WTC11 (cell line): ENCODE measurements at regions not wholly inside any gene's neighbourhood (a gene's known extent, or its start where the extent isn't known, plus 50 kb on each side); places are given as distances from the start of the nearest gene placed in this dataset.

ENCODE experiments used
- ATAC-seq: fragments of 200-7000 bp; cut with Tn5 transposase; 2 replicates; pipeline ENCODE4 v1.10.0; 2021; ENCODE audit warnings: mild to moderate bottlenecking, moderate library complexity
- CTCF ChIA-PET: fragments of 300-600 bp; sonication (Branson Sonifier 250); formaldehyde crosslinking; loops from one replicate; lab custom pipeline; 2021; ENCODE audit warnings: antibody characterized with exemption; lab: Charles Lee
- POLR2A ChIA-PET: fragments of 350-600 bp; sonication (Branson Sonifier 250); formaldehyde crosslinking; loops from one replicate; lab custom pipeline; 2021; ENCODE audit warnings: antibody characterized with exemption; lab: Charles Lee
- DNase-seq: peaks from one replicate; pipeline ENCODE4 v3.0.0; 2021; ENCODE audit warnings: low spot score
- H3K27ac Mint-ChIP-seq: 2 replicates; pipeline ENCODE4 v1.8.0; 2021; ENCODE audit warnings: mixed read lengths
- H3K27me3 Mint-ChIP-seq: 2 replicates; pipeline ENCODE4 v1.8.0; 2021; ENCODE audit warnings: low read depth, mild to moderate bottlenecking, moderate library complexity, mixed read lengths
- H3K36me3 Mint-ChIP-seq: 2 replicates; pipeline ENCODE4 v1.8.0; 2021; ENCODE audit warnings: mixed read lengths
- H3K4me1 Mint-ChIP-seq: 2 replicates; pipeline ENCODE4 v1.8.0; 2022; ENCODE audit warnings: mixed read lengths
- H3K4me3 Mint-ChIP-seq: 2 replicates; pipeline ENCODE4 v1.8.0; 2021; ENCODE audit warnings: mild to moderate bottlenecking, moderate library complexity, mixed read lengths
- H3K9me3 Mint-ChIP-seq: 2 replicates; pipeline ENCODE4 v1.8.0; 2021; ENCODE audit warnings: mixed read lengths
- CREM ChIP-seq: sonication (generic); formaldehyde crosslinking; IDR thresholded peaks from 2 replicates; pipeline ENCODE4 v1.8.1; 2022; ENCODE audit warnings: mild to moderate bottlenecking, missing genetic modification reagents, moderate library complexity
- ELF4 ChIP-seq: sonication (generic); formaldehyde crosslinking; IDR thresholded peaks from 2 replicates; pipeline ENCODE4 v1.8.1; 2022; ENCODE audit warnings: low read depth, mild to moderate bottlenecking, moderate library complexity, missing genetic modification reagents
- ESRRA ChIP-seq: sonication (generic); formaldehyde crosslinking; IDR thresholded peaks from 2 replicates; pipeline ENCODE4 v1.8.1; 2022; ENCODE audit warnings: mild to moderate bottlenecking, missing genetic modification reagents, borderline replicate concordance
- ETV6 ChIP-seq: sonication (generic); formaldehyde crosslinking; IDR thresholded peaks from 2 replicates; pipeline ENCODE4 v1.8.1; 2022; ENCODE audit warnings: mild to moderate bottlenecking, missing genetic modification reagents
- FOXP1 ChIP-seq: sonication (generic); formaldehyde crosslinking; IDR thresholded peaks from 2 replicates; pipeline ENCODE4 v1.8.0; 2022; ENCODE audit warnings: missing genetic modification reagents, mild to moderate bottlenecking, moderate library complexity, borderline replicate concordance
- FOXP4 ChIP-seq: sonication (generic); formaldehyde crosslinking; IDR thresholded peaks from 2 replicates; pipeline ENCODE4 v1.8.0; 2022; ENCODE audit warnings: mild to moderate bottlenecking, missing genetic modification reagents
- MAX ChIP-seq: sonication (generic); formaldehyde crosslinking; IDR thresholded peaks from 2 replicates; pipeline ENCODE4 v1.8.0; 2022; ENCODE audit warnings: mild to moderate bottlenecking, missing genetic modification reagents
- OVOL2 ChIP-seq: fragments of 250-450 bp; sonication (Bioruptor Pico); IDR thresholded peaks from 2 replicates; pipeline ENCODE4 v1.9.0; 2021; ENCODE audit warnings: mild to moderate bottlenecking, borderline replicate concordance
- SMAD4 ChIP-seq: sonication (generic); formaldehyde crosslinking; IDR thresholded peaks from 2 replicates; pipeline ENCODE4 v1.8.0; 2022; ENCODE audit warnings: mild to moderate bottlenecking, missing genetic modification reagents
- TEAD1 ChIP-seq: sonication (generic); formaldehyde crosslinking; IDR thresholded peaks from 2 replicates; pipeline ENCODE4 v1.8.0; 2022; ENCODE audit warnings: mild to moderate bottlenecking, missing genetic modification reagents
- TEAD4 ChIP-seq: sonication (generic); formaldehyde crosslinking; IDR thresholded peaks from 2 replicates; pipeline ENCODE4 v1.8.0; 2022; ENCODE audit warnings: mild to moderate bottlenecking, missing genetic modification reagents
- ZNF121 ChIP-seq: sonication (generic); formaldehyde crosslinking; IDR thresholded peaks from 2 replicates; pipeline ENCODE4 v1.8.0; 2023; ENCODE audit warnings: missing genetic modification reagents

GRCh38 chr12:116426391-116427136 lies 132.6 kb upstream of the MAP1LC3B2 start (continued):
- TF ChIP-seq SMAD4, result no peak

- TF ChIP-seq TEAD1 (CRISPR knock-in tag) (peak; percentile 92; the same call in 1 of the 2 replicates), MAX (CRISPR knock-in tag) (peak; percentile 49; the same call in 1 of the 2 replicates), FOXP4 (CRISPR knock-in tag) (peak; percentile 61; the same call in 1 of the 2 replicates), ELF4 (CRISPR knock-in tag) (no peak), TEAD4 (CRISPR knock-in tag) (peak; percentile 44; the same call in 1 of the 2 replicates), ETV6 (CRISPR knock-in tag) (peak; percentile 43; the same call in 1 of the 2 replicates)
- H3K36me3 Mint-ChIP-seq, result no peaks in the 10 kb centered on the region
- H3K9me3 Mint-ChIP-seq, result no peaks in the 10 kb centered on the region
- H3K4me3 Mint-ChIP-seq, result peak overlapping the region; percentile 55
- ATAC-seq (peak; percentile 85), DNase-seq (peak; percentile 82)
- POLR2A ChIA-PET, result interaction anchor here (0.8 to 1.0 kb wide), 3 partner anchors 106 to 151 kb away, joined by 3 to 6 read pairs (median 5); no protein-coding TSS in a partner anchor
- H3K27me3 Mint-ChIP-seq, result peaks cover 5% of the 10 kb centered on the region
- H3K4me1 Mint-ChIP-seq, result peaks cover 46% of the 10 kb centered on the region
- H3K27ac Mint-ChIP-seq, result peak overlapping the region; percentile 100
- CTCF ChIA-PET, result interaction anchor here (0.7 to 1.3 kb wide), 6 partner anchors 12 to 282 kb away, joined by 3 to 5 read pairs (median 4); no protein-coding TSS in a partner anchor
Observed at GRCh38 chr12:116427200-116427930, 131.8 kb upstream of the MAP1LC3B2 start.

- TF ChIP-seq OVOL2 (no peak), ZNF121 (CRISPR knock-in tag) (no peak), FOXP1 (CRISPR knock-in tag) (no peak), ESRRA (no peak)
- DNase-seq (no peak), ATAC-seq (no peak)
- Mint-ChIP-seq H3K4me3 (no peak overlapping the region), H3K4me1 (peaks cover 64% of the 10 kb centered on the region), H3K27ac (no peak overlapping the region), H3K9me3 (no peaks in the 10 kb centered on the region), H3K27me3 (peaks cover 5% of the 10 kb centered on the region), H3K36me3 (peaks cover 3% of the 10 kb centered on the region; the same call in 1 of the 2 replicates)
- ChIA-PET POLR2A (interaction anchor here (0.6 kb wide), 1 partner anchor 26 kb away, joined by 4 read pairs; no protein-coding TSS in a partner anchor), CTCF (interaction anchor here (0.6 kb wide), 2 partner anchors 64 to 187 kb away, joined by 3 to 6 read pairs; no protein-coding TSS in a partner anchor)
Observed at GRCh38 chr12:116429826-116430360, 129.3 kb upstream of the MAP1LC3B2 start.

GRCh38 chr12:116430911-116431565 lies 128.1 kb upstream of the MAP1LC3B2 start:
- CTCF ChIA-PET, result no interaction called here
- peaks cover under 1% of the 10 kb centered on the region for H3K27me3 Mint-ChIP-seq
- ATAC-seq (no peak), DNase-seq (no peak)
- H3K4me1 Mint-ChIP-seq, result peaks cover 60% of the 10 kb centered on the region
- TF ChIP-seq ZNF121 (CRISPR knock-in tag), result peak; percentile 83
- no peak for TF ChIP-seq CREM
- H3K4me3 Mint-ChIP-seq, result no peak overlapping the region
- H3K27ac Mint-ChIP-seq, result 0 out of 2 replicates have a peak overlapping the region, but pooled peaks have one; percentile 35
- H3K36me3 Mint-ChIP-seq, result peaks cover 3% of the 10 kb centered on the region; the same call in 1 of the 2 replicates
- no peaks in the 10 kb centered on the region for H3K9me3 Mint-ChIP-seq
- POLR2A ChIA-PET, result no interaction called here
